Neural progenitor cell (in vitro differentiated cells): ENCODE measurements at regions not wholly inside any gene's neighbourhood (a gene's known extent, or its start where the extent isn't known, plus 50 kb on each side); places are given as distances from the start of the nearest gene placed in this dataset.
A peak's percentile ranks its signal among the peaks of the same experiment; 100 is the strongest.

Experiments used
- DNase-seq: peaks from one replicate; pipeline ENCODE4 v3.0.0-alpha.2; 2016; ENCODE audit warnings: low spot score
- H2AFZ ChIP-seq: fragments of 200-600 bp; sonication (generic); replicated peaks from 2 replicates; pipeline ENCODE4 v1.6.1; 2016; ENCODE audit warnings: antibody characterized with exemption
- H3F3A ChIP-seq: fragments of 200-600 bp; sonication (generic); 2 replicates; pipeline ENCODE4 v1.6.1; 2016; ENCODE audit warnings: antibody characterized with exemption, low read depth
- H3K27ac ChIP-seq: fragments of 200-600 bp; sonication (generic); 2 replicates; pipeline ENCODE4 v1.5.1; 2016; ENCODE audit warnings: mild to moderate bottlenecking
- H3K27me3 ChIP-seq: fragments of 200-600 bp; sonication (generic); 2 replicates; pipeline ENCODE4 v1.6.1; 2016; ENCODE audit warnings: mild to moderate bottlenecking, moderate library complexity
- H3K36me3 ChIP-seq: fragments of 200-600 bp; sonication (generic); 2 replicates; pipeline ENCODE4 v1.5.1; 2016
- H3K4me1 ChIP-seq: fragments of 200-600 bp; sonication (generic); 2 replicates; pipeline ENCODE4 v1.6.1; 2016; ENCODE audit warnings: mixed run types
- H3K4me2 ChIP-seq: fragments of 200-600 bp; sonication (generic); 2 replicates; pipeline ENCODE4 v1.6.1; 2016
- H3K4me3 ChIP-seq: fragments of 200-600 bp; sonication (generic); 2 replicates; pipeline ENCODE4 v1.5.1; 2016
- H3K79me2 ChIP-seq: fragments of 200-600 bp; sonication (generic); 2 replicates; pipeline ENCODE4 v1.6.1; 2016; ENCODE audit warnings: low read depth
- H3K9ac ChIP-seq: fragments of 200-600 bp; sonication (generic); 2 replicates; pipeline ENCODE4 v1.6.1; 2016
- H3K9me3 ChIP-seq: fragments of 200-600 bp; sonication (generic); 2 replicates; pipeline ENCODE4 v1.5.1; 2016; ENCODE audit warnings: low read depth
- H4K20me1 ChIP-seq: fragments of 200-600 bp; sonication (generic); 2 replicates; pipeline ENCODE4 v1.6.1; 2016; ENCODE audit warnings: low read depth
- H3K27ac Mint-ChIP-seq: 3 replicates; pipeline ENCODE4 v1.8.0; 2021; ENCODE audit warnings: mixed read lengths
- H3K27me3 Mint-ChIP-seq: 2 replicates; pipeline ENCODE4 v1.8.0; 2022; ENCODE audit warnings: low read depth, mild to moderate bottlenecking, inconsistent platforms, moderate library complexity, mixed read lengths; ENCODE audit not compliant: insufficient read depth
- H3K36me3 Mint-ChIP-seq: 3 replicates; pipeline ENCODE4 v1.8.0; 2021; ENCODE audit warnings: mixed read lengths
- H3K4me1 Mint-ChIP-seq: 3 replicates; pipeline ENCODE4 v1.8.0; 2021; ENCODE audit warnings: mixed read lengths
- H3K4me3 Mint-ChIP-seq: 3 replicates; pipeline ENCODE4 v1.8.0; 2021; ENCODE audit warnings: mild to moderate bottlenecking, moderate library complexity, mixed read lengths
- H3K9me3 Mint-ChIP-seq: 3 replicates; pipeline ENCODE4 v1.8.0; 2020; ENCODE audit warnings: mixed read lengths
- CTCF ChIP-seq: fragments of 200-600 bp; sonication (generic); IDR thresholded peaks from 2 replicates; pipeline ENCODE4 v1.5.1; 2017; ENCODE audit warnings: antibody characterized with exemption, mild to moderate bottlenecking
- EZH2 ChIP-seq: fragments of 200-600 bp; sonication (generic); IDR thresholded peaks from 2 replicates; pipeline ENCODE4 v1.6.1; 2017; ENCODE audit warnings: antibody characterized with exemption, mild to moderate bottlenecking, moderate library complexity
- EZH2phosphoT487 ChIP-seq: fragments of 200-600 bp; sonication (generic); IDR thresholded peaks from 2 replicates; pipeline ENCODE4 v1.6.1; 2017; ENCODE audit warnings: antibody characterized with exemption

- no peak overlapping the region for H3K4me3 ChIP-seq
- H3K4me1 Mint-ChIP-seq, result peaks cover 52% of the 10 kb centered on the region
- peaks cover 18% of the 10 kb centered on the region for H3K4me1 ChIP-seq
- no peaks in the 10 kb centered on the region for H4K20me1 ChIP-seq
- peaks cover 2% of the 10 kb centered on the region for H3K9me3 Mint-ChIP-seq
- no peak overlapping the region for H3K27ac ChIP-seq
- H3K9ac ChIP-seq, result no peak overlapping the region
- H3K4me2 ChIP-seq, result no peak overlapping the region
- H3K27me3 Mint-ChIP-seq, result peaks cover 10% of the 10 kb centered on the region
- H3K36me3 ChIP-seq, result no peaks in the 10 kb centered on the region
- H3K27me3 ChIP-seq, result no peaks in the 10 kb centered on the region
- TF ChIP-seq CTCF (no peak), EZH2phosphoT487 (no peak), EZH2 (no peak)
- no peak for DNase-seq
- no peak overlapping the region for H2AFZ ChIP-seq
- H3K36me3 Mint-ChIP-seq, result no peaks in the 10 kb centered on the region
- H3K9me3 ChIP-seq, result no peaks in the 10 kb centered on the region
- no peak overlapping the region for H3K4me3 Mint-ChIP-seq
- no peaks in the 10 kb centered on the region for H3K79me2 ChIP-seq
- H3F3A ChIP-seq, result peaks cover 13% of the 10 kb centered on the region
- no peak overlapping the region for H3K27ac Mint-ChIP-seq
Measured at GRCh38 chr12:107329569-107330324, 236.4 kb upstream of the CRY1 start.

GRCh38 chr12:107330831-107331431, 237.6 kb upstream of the CRY1 start:
- Histone ChIP-seq H3F3A (peaks cover 13% of the 10 kb centered on the region), H3K4me1 (peaks cover 18% of the 10 kb centered on the region), H3K27ac (no peak overlapping the region), H3K79me2 (no peaks in the 10 kb centered on the region), H3K9me3 (no peaks in the 10 kb centered on the region), H3K36me3 (no peaks in the 10 kb centered on the region), H3K9ac (no peak overlapping the region), H3K4me2 (peak overlapping the region; percentile 56), H3K27me3 (no peaks in the 10 kb centered on the region), H4K20me1 (no peaks in the 10 kb centered on the region), H3K4me3 (no peak overlapping the region), H2AFZ (peak overlapping the region; percentile 10)
- TF ChIP-seq EZH2 (no peak), CTCF (no peak), EZH2phosphoT487 (no peak)
- Mint-ChIP-seq H3K4me1 (peaks cover 52% of the 10 kb centered on the region), H3K27ac (peak overlapping the region; percentile 44), H3K27me3 (peaks cover 10% of the 10 kb centered on the region), H3K36me3 (no peaks in the 10 kb centered on the region), H3K9me3 (peaks cover 2% of the 10 kb centered on the region), H3K4me3 (no peak overlapping the region)
- DNase-seq, result peak; percentile 55

GRCh38 chr12:107331471-107331870, 238.1 kb upstream of the CRY1 start:
- no peak overlapping the region for H3K9ac ChIP-seq
- H3K27me3 ChIP-seq, result no peaks in the 10 kb centered on the region
- peaks cover 2% of the 10 kb centered on the region for H3K9me3 Mint-ChIP-seq
- no peaks in the 10 kb centered on the region for H4K20me1 ChIP-seq
- H3K4me3 Mint-ChIP-seq, result no peak overlapping the region
- H3K4me1 Mint-ChIP-seq, result peaks cover 52% of the 10 kb centered on the region
- peaks cover 13% of the 10 kb centered on the region for H3F3A ChIP-seq
- H3K4me3 ChIP-seq, result no peak overlapping the region
- H3K9me3 ChIP-seq, result no peaks in the 10 kb centered on the region
- H3K27me3 Mint-ChIP-seq, result peaks cover 7% of the 10 kb centered on the region
- H3K36me3 ChIP-seq, result no peaks in the 10 kb centered on the region
- H3K27ac Mint-ChIP-seq, result peak overlapping the region; percentile 44
- H2AFZ ChIP-seq, result peak overlapping the region; percentile 26
- H3K4me1 ChIP-seq, result peaks cover 18% of the 10 kb centered on the region
- no peak for TF ChIP-seq CTCF
- no peak for TF ChIP-seq EZH2phosphoT487
- no peak for TF ChIP-seq EZH2
- H3K79me2 ChIP-seq, result no peaks in the 10 kb centered on the region
- DNase-seq, result no peak
- no peaks in the 10 kb centered on the region for H3K36me3 Mint-ChIP-seq
- peak overlapping the region; percentile 56 for H3K4me2 ChIP-seq
- no peak overlapping the region for H3K27ac ChIP-seq
